ENCODE measurements at regions not wholly inside any gene's neighbourhood (a gene's known extent, or its start where the extent isn't known, plus 50 kb on each side); places are given as distances from the start of the nearest gene placed in this dataset.

- no peak overlapping the region for H3K27ac Mint-ChIP-seq
- peaks cover 10% of the 10 kb centered on the region for H3K9me3 Mint-ChIP-seq
- no peak overlapping the region for H3K4me3 Mint-ChIP-seq
These were observed 110.7 kb downstream of the EHF start for GRCh38 chr11:34731603-34732002.

GRCh38 chr11:34730544-34731295 is 109.8 kb downstream of the EHF start:
- H3K27ac Mint-ChIP-seq, result no peak overlapping the region
- peaks cover 19% of the 10 kb centered on the region for H3K4me1 Mint-ChIP-seq
- no peak for DNase-seq
- Histone ChIP-seq H3K9me3 (ENCODE audit: control insufficient read depth, low read length) (peaks cover 15% of the 10 kb centered on the region), H3K9ac (ENCODE audit: extremely low read depth, low read length, poor library complexity, severe bottlenecking) (no peak overlapping the region), H3K4me1 (ENCODE audit: control insufficient read depth, insufficient read depth, low read length) (peaks cover 8% of the 10 kb centered on the region), H3K27ac (ENCODE audit: low read depth, low read length) (no peak overlapping the region), H3K36me3 (ENCODE audit: control insufficient read depth, insufficient read depth, low read length) (peaks cover 13% of the 10 kb centered on the region), H3K27me3 (ENCODE audit: control insufficient read depth, insufficient read depth, low read length, poor library complexity, severe bottlenecking) (no peaks in the 10 kb centered on the region), H3K4me3 (ENCODE audit: low read length) (no peak overlapping the region)
- no peak for TF ChIP-seq CTCF (conservative IDR thresholded peaks at IDR 0.05)
- H3K27me3 Mint-ChIP-seq (ENCODE audit: insufficient read depth), result no peaks in the 10 kb centered on the region
- peaks cover 72% of the 10 kb centered on the region for H3K36me3 Mint-ChIP-seq (ENCODE audit: low read depth)
- WGBS, 2 experiments (ENCODE audit: insufficient coverage in 1 of 2, insufficient read length in 1 of 2), result 86 to 95% methylated on average over 1 to 3 of the region's 3 CpGs
- no peak overlapping the region for H3K4me3 Mint-ChIP-seq
- H3K9me3 Mint-ChIP-seq, result peaks cover 5% of the 10 kb centered on the region

More at GRCh38 chr11:34731603-34732002, 110.7 kb downstream of the EHF start:
- no peak for TF ChIP-seq CTCF (conservative IDR thresholded peaks at IDR 0.05)
- Mint-ChIP-seq H3K4me1 (peaks cover 15% of the 10 kb centered on the region), H3K27me3 (ENCODE audit: insufficient read depth) (no peaks in the 10 kb centered on the region), H3K36me3 (ENCODE audit: low read depth) (peaks cover 80% of the 10 kb centered on the region)
- H3K27me3 ChIP-seq (ENCODE audit: control insufficient read depth, insufficient read depth, low read length, poor library complexity, severe bottlenecking), result no peaks in the 10 kb centered on the region
- no peak for DNase-seq
- no peak overlapping the region for H3K4me3 ChIP-seq (ENCODE audit: low read length)
- H3K36me3 ChIP-seq (ENCODE audit: control insufficient read depth, insufficient read depth, low read length), result peaks cover 21% of the 10 kb centered on the region
- H3K9me3 ChIP-seq (ENCODE audit: control insufficient read depth, low read length), result peaks cover 24% of the 10 kb centered on the region
- H3K4me1 ChIP-seq (ENCODE audit: control insufficient read depth, insufficient read depth, low read length), result peaks cover 4% of the 10 kb centered on the region
- 88 to 92% methylated on average over 2 to 3 of the region's 3 CpGs for WGBS, 2 experiments (ENCODE audit: insufficient coverage in 1 of 2, insufficient read length in 1 of 2)
- H3K27ac ChIP-seq (ENCODE audit: low read depth, low read length), result no peak overlapping the region
- H3K9ac ChIP-seq (ENCODE audit: extremely low read depth, low read length, poor library complexity, severe bottlenecking), result no peak overlapping the region

- Mint-ChIP-seq H3K4me3 (no peak overlapping the region), H3K9me3 (peaks cover 8% of the 10 kb centered on the region), H3K36me3 (ENCODE audit: low read depth) (peaks cover 71% of the 10 kb centered on the region), H3K4me1 (peaks cover 24% of the 10 kb centered on the region), H3K27me3 (ENCODE audit: insufficient read depth) (no peaks in the 10 kb centered on the region), H3K27ac (no peak overlapping the region)
- no peak for DNase-seq
- H3K4me1 ChIP-seq (ENCODE audit: control insufficient read depth, insufficient read depth, low read length), result peaks cover 10% of the 10 kb centered on the region
- no peak for TF ChIP-seq CTCF (conservative IDR thresholded peaks at IDR 0.05)
- H3K9ac ChIP-seq (ENCODE audit: extremely low read depth, low read length, poor library complexity, severe bottlenecking), result no peak overlapping the region
- no peak overlapping the region for H3K4me3 ChIP-seq (ENCODE audit: low read length)
- H3K9me3 ChIP-seq (ENCODE audit: control insufficient read depth, low read length), result peaks cover 16% of the 10 kb centered on the region
- H3K36me3 ChIP-seq (ENCODE audit: control insufficient read depth, insufficient read depth, low read length), result peaks cover 28% of the 10 kb centered on the region
- H3K27me3 ChIP-seq (ENCODE audit: control insufficient read depth, insufficient read depth, low read length, poor library complexity, severe bottlenecking), result no peaks in the 10 kb centered on the region
- H3K27ac ChIP-seq (ENCODE audit: low read depth, low read length), result no peak overlapping the region
These were observed 107.7 kb downstream of the EHF start for GRCh38 chr11:34728609-34729008.
